ENCODE measurements at regions not wholly inside any gene's neighbourhood (a gene's known extent, or its start where the extent isn't known, plus 50 kb on each side); places are given as distances from the start of the nearest gene placed in this dataset.

DNA sequence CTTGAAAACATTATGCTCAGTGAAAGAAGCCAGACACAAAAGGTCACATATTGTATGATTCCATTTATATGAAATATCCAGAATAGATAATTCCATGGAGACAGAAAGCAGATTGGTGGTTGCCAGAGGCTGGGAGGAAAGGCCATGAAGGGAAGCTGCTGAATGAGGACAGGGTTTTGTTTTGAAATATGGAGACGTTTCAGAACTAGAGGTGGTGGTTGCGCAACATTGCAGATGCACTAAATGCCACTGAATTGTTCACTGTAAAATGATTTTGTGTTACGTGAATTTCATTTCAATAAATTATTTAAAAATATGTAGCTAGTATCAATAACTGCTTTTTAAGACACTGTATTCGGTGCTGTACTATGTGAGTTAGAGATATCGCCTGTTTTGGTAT is 101.7 kb upstream of the ZNF236 start:
- no peak for TF ChIP-seq POLR2A (IDR thresholded peaks at IDR 0.05)
- TF ChIP-seq, protein P1, sequence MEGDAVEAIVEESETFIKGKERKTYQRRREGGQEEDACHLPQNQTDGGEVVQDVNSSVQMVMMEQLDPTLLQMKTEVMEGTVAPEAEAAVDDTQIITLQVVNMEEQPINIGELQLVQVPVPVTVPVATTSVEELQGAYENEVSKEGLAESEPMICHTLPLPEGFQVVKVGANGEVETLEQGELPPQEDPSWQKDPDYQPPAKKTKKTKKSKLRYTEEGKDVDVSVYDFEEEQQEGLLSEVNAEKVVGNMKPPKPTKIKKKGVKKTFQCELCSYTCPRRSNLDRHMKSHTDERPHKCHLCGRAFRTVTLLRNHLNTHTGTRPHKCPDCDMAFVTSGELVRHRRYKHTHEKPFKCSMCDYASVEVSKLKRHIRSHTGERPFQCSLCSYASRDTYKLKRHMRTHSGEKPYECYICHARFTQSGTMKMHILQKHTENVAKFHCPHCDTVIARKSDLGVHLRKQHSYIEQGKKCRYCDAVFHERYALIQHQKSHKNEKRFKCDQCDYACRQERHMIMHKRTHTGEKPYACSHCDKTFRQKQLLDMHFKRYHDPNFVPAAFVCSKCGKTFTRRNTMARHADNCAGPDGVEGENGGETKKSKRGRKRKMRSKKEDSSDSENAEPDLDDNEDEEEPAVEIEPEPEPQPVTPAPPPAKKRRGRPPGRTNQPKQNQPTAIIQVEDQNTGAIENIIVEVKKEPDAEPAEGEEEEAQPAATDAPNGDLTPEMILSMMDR (IDR thresholded peaks at IDR 0.05), result no peak
